HL-60 (cell line): ENCODE measurements at regions not wholly inside any gene's neighbourhood (a gene's known extent, or its start where the extent isn't known, plus 50 kb on each side); places are given as distances from the start of the nearest gene placed in this dataset.

Source experiments
- POLR2AphosphoS5 ChIP-seq: IDR thresholded peaks from 2 replicates; pipeline ENCODE4 v1.6.1; 2012; ENCODE audit warnings: low read depth
- TF ChIP-seq, protein P1 (sequence below): IDR thresholded peaks from one replicate; pipeline ENCODE4 v1.5.1; 2011; ENCODE audit warnings: low read length, control low read depth, inconsistent platforms; ENCODE audit not compliant: insufficient read depth

GRCh38 chr22:27298742-27299141 lies 502.8 kb downstream of the MN1 start:
- no peak for TF ChIP-seq POLR2AphosphoS5
- TF ChIP-seq, protein P1, sequence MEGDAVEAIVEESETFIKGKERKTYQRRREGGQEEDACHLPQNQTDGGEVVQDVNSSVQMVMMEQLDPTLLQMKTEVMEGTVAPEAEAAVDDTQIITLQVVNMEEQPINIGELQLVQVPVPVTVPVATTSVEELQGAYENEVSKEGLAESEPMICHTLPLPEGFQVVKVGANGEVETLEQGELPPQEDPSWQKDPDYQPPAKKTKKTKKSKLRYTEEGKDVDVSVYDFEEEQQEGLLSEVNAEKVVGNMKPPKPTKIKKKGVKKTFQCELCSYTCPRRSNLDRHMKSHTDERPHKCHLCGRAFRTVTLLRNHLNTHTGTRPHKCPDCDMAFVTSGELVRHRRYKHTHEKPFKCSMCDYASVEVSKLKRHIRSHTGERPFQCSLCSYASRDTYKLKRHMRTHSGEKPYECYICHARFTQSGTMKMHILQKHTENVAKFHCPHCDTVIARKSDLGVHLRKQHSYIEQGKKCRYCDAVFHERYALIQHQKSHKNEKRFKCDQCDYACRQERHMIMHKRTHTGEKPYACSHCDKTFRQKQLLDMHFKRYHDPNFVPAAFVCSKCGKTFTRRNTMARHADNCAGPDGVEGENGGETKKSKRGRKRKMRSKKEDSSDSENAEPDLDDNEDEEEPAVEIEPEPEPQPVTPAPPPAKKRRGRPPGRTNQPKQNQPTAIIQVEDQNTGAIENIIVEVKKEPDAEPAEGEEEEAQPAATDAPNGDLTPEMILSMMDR, result no peak
